HG03378 (cell line): ENCODE measurements at regions not wholly inside any gene's neighbourhood (a gene's known extent, or its start where the extent isn't known, plus 50 kb on each side); places are given as distances from the start of the nearest gene placed in this dataset.
"Not testable (repeated sequence)": the region's sequence is repeated elsewhere in the genome, so short reads cannot be mapped to it uniquely, and the experiment has no call there.

ENCODE experiments used
- ATAC-seq: cut with Tn5 transposase; IDR thresholded peaks from one replicate; pipeline ENCODE4 v1.9.1; 2021; ENCODE audit warnings: mild to moderate bottlenecking, moderate library complexity; ENCODE audit not compliant: unreplicated experiment

GRCh38 chr7:81441750-81442149 lies 328.1 kb downstream of the HGF start:
- no peak for ATAC-seq

- no peak for ATAC-seq
Measured at GRCh38 chr7:81439591-81439990, 330.3 kb downstream of the HGF start.

- ATAC-seq, result not testable (repeated sequence)
Measured at GRCh38 chr7:81437160-81437559, 332.7 kb downstream of the HGF start.

- no peak for ATAC-seq
Measured at GRCh38 chr7:81433692-81434331, 336.0 kb downstream of the HGF start.

- no peak for ATAC-seq
Measured at GRCh38 chr7:81433206-81433605, 336.6 kb downstream of the HGF start.

- no peak for ATAC-seq
Measured at GRCh38 chr7:81430761-81431160, 339.1 kb downstream of the HGF start.

- no peak for ATAC-seq
Measured at GRCh38 chr7:81430150-81430549, 339.7 kb downstream of the HGF start.

- no peak for ATAC-seq
Measured at GRCh38 chr7:81427461-81427860, 342.4 kb downstream of the HGF start.

- no peak for ATAC-seq
Measured at GRCh38 chr7:81420526-81421226, 349.2 kb downstream of the HGF start.

GRCh38 chr7:81419731-81420130 lies 350.1 kb downstream of the HGF start:
- ATAC-seq, result no peak

GRCh38 chr7:81416659-81417058 lies 353.2 kb downstream of the HGF start:
- ATAC-seq, result no peak

GRCh38 chr7:81415181-81415580 lies 354.7 kb downstream of the HGF start:
- ATAC-seq, result no peak

- ATAC-seq, result no peak
Measured at GRCh38 chr7:81414411-81414810, 355.4 kb downstream of the HGF start.

- no peak for ATAC-seq
Measured at GRCh38 chr7:81410471-81411117, 359.3 kb downstream of the HGF start.

- no peak for ATAC-seq
Measured at GRCh38 chr7:81408728-81409127, 361.1 kb downstream of the HGF start.

GRCh38 chr7:81407094-81407493 lies 362.8 kb downstream of the HGF start:
- ATAC-seq, result no peak

- no peak for ATAC-seq
Measured at GRCh38 chr7:81404669-81405068, 365.2 kb downstream of the HGF start.

GRCh38 chr7:81402227-81402626 lies 367.6 kb downstream of the HGF start:
- no peak for ATAC-seq

- no peak for ATAC-seq
Measured at GRCh38 chr7:81399471-81399870, 370.4 kb downstream of the HGF start.

GRCh38 chr7:81394029-81394428 lies 375.8 kb downstream of the HGF start:
- ATAC-seq, result no peak

- ATAC-seq, result no peak
Measured at GRCh38 chr7:81393018-81393417, 376.8 kb downstream of the HGF start.

- no peak for ATAC-seq
Measured at GRCh38 chr7:81385370-81385769, 384.5 kb downstream of the HGF start.
